NCI-H446 treated with DMSO at 0.1 percent for 48 hours (cell line): ENCODE measurements at regions not wholly inside any gene's neighbourhood (a gene's known extent, or its start where the extent isn't known, plus 50 kb on each side); places are given as distances from the start of the nearest gene placed in this dataset.

Experiments
- DNase-seq: peaks from one replicate; lab custom pipeline; 2025; lab: John Stamatoyannopoulos, UW

- no peak for DNase-seq
Observed at GRCh38 chr12:43117226-43117930, 434.6 kb downstream of the ADAMTS20 start.

- DNase-seq = no peak
Observed at GRCh38 chr12:43115441-43116160, 436.4 kb downstream of the ADAMTS20 start.

GRCh38 chr12:43114316-43114715 lies 437.7 kb downstream of the ADAMTS20 start:
- no peak for DNase-seq

- DNase-seq = no peak
Observed at GRCh38 chr12:43113616-43114015, 438.4 kb downstream of the ADAMTS20 start.

GRCh38 chr12:43113135-43113534 lies 438.9 kb downstream of the ADAMTS20 start:
- no peak for DNase-seq

- DNase-seq = no peak
Observed at GRCh38 chr12:43112101-43112920, 439.7 kb downstream of the ADAMTS20 start.

GRCh38 chr12:43111608-43112007 lies 440.4 kb downstream of the ADAMTS20 start:
- no peak for DNase-seq

- DNase-seq = no peak
Observed at GRCh38 chr12:43109631-43110345, 442.2 kb downstream of the ADAMTS20 start.

GRCh38 chr12:43108656-43109055 lies 443.3 kb downstream of the ADAMTS20 start:
- DNase-seq = no peak

GRCh38 chr12:43107026-43107775 lies 444.8 kb downstream of the ADAMTS20 start:
- no peak for DNase-seq

- DNase-seq = no peak
Observed at GRCh38 chr12:43106355-43106754, 445.6 kb downstream of the ADAMTS20 start.

GRCh38 chr12:43105426-43105981 lies 446.5 kb downstream of the ADAMTS20 start:
- DNase-seq = no peak

GRCh38 chr12:43104494-43104893 lies 447.5 kb downstream of the ADAMTS20 start:
- peak; percentile 30 for DNase-seq

- DNase-seq = peak; percentile 21
Observed at GRCh38 chr12:43103866-43104265, 448.1 kb downstream of the ADAMTS20 start.

GRCh38 chr12:43102546-43103264 lies 449.3 kb downstream of the ADAMTS20 start:
- no peak for DNase-seq

- no peak for DNase-seq
Observed at GRCh38 chr12:43100231-43100630, 451.8 kb downstream of the ADAMTS20 start.

GRCh38 chr12:43099691-43100163 lies 452.3 kb downstream of the ADAMTS20 start:
- DNase-seq = no peak

- DNase-seq = no peak
Observed at GRCh38 chr12:43098766-43099550, 453.0 kb downstream of the ADAMTS20 start.

GRCh38 chr12:43098071-43098470 lies 453.9 kb downstream of the ADAMTS20 start:
- DNase-seq = peak; percentile 28
